Ovary (tissue), 3 donors: ENCODE measurements at regions not wholly inside any gene's neighbourhood (a gene's known extent, or its start where the extent isn't known, plus 50 kb on each side); places are given as distances from the start of the nearest gene placed in this dataset.

ENCODE experiments used
- EP300 ChIP-seq: sonication (generic); formaldehyde crosslinking; IDR thresholded peaks from one replicate; pipeline ENCODE4 v1.6.1; 2017; ENCODE audit warnings: antibody characterized with exemption
- POLR2A ChIP-seq: fragments of 450-650 bp; IDR thresholded peaks from one replicate; pipeline ENCODE4 v1.6.1; 2017; ENCODE audit warnings: antibody characterized with exemption, mild to moderate bottlenecking, moderate library complexity
- TF ChIP-seq, protein P1 (sequence below), 3 donors: fragments of 450-650 bp in 2 of 3; fragments of 200-600 bp in 1 of 3; IDR thresholded peaks; one replicate each; pipeline versions ENCODE4 v1.5.1 to v1.8.0; 2016 to 2022; ENCODE audit warnings: antibody characterized with exemption in 3 of 3, mild to moderate bottlenecking in 1 of 3
- donor health status: DM: no; HTN: no; CAD: no.

DNA sequence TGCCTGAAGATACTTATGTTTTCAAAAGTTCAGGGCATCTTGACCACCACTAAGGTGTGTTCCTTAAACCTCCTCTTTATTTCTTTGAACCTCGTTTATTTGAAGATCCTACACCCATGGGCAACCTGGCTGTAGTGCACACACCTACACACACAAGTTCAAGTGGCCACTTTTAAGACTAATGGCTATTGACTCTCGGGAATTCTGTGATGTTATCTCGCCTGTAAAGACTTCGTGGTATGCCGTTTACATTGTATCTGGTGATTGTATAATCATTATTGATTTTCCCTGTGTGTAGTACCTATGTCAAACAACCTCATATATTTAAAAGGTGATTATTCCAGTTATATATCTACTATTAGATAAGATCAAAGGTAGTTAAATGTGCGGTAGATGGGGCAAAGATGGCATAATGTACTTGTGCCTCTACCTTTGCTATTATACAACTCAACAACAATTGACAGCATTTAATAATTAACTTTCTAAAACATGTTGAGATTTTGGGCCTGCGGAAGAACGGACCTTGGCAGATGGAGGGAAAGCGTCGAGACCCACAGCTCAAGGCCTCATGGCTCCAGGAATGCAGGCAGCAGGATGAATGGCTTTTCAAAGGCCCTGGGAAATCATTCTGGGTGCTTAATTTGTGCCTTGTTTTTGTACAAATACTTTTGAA is 51.4 kb upstream of the IRX2 start:
- TF ChIP-seq POLR2A (no peak), EP300 (no peak)
- TF ChIP-seq, protein P1, sequence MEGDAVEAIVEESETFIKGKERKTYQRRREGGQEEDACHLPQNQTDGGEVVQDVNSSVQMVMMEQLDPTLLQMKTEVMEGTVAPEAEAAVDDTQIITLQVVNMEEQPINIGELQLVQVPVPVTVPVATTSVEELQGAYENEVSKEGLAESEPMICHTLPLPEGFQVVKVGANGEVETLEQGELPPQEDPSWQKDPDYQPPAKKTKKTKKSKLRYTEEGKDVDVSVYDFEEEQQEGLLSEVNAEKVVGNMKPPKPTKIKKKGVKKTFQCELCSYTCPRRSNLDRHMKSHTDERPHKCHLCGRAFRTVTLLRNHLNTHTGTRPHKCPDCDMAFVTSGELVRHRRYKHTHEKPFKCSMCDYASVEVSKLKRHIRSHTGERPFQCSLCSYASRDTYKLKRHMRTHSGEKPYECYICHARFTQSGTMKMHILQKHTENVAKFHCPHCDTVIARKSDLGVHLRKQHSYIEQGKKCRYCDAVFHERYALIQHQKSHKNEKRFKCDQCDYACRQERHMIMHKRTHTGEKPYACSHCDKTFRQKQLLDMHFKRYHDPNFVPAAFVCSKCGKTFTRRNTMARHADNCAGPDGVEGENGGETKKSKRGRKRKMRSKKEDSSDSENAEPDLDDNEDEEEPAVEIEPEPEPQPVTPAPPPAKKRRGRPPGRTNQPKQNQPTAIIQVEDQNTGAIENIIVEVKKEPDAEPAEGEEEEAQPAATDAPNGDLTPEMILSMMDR (IDR thresholded peaks at IDR 0.05) = no peak
